Transverse colon (tissue), 4 donors: ENCODE measurements at regions not wholly inside any gene's neighbourhood (a gene's known extent, or its start where the extent isn't known, plus 50 kb on each side); places are given as distances from the start of the nearest gene placed in this dataset.

Source experiments
- DNase-seq: peaks from one replicate; pipeline ENCODE4 v3.0.0-alpha.2; 2019
- H3K27ac ChIP-seq, 4 donors: fragments of 200-600 bp; sonication (generic); 2 replicates each; pipeline ENCODE4 v1.5.1; 2016 to 2018; ENCODE audit warnings: inconsistent platforms in 4 of 4
- H3K27me3 ChIP-seq: fragments of 200-600 bp; sonication (generic); 2 replicates; pipeline ENCODE4 v1.5.1; 2017; ENCODE audit warnings: inconsistent platforms
- H3K36me3 ChIP-seq, 4 donors: fragments of 200-600 bp; sonication (generic); 2 replicates each; pipeline ENCODE4 v1.5.1; 2017 to 2019; ENCODE audit warnings: inconsistent platforms in 4 of 4
- H3K4me1 ChIP-seq, 4 donors: fragments of 200-600 bp; sonication (generic); 2 replicates each; pipeline ENCODE4 v1.5.1; 2017 to 2020; ENCODE audit warnings: inconsistent platforms in 4 of 4
- H3K4me3 ChIP-seq, 4 donors: fragments of 200-600 bp; sonication (generic); 1 replicate in 1 of 4; 2 replicates in 3 of 4; pipeline versions ENCODE4 v1.5.1 to v1.6.1; 2017 to 2019; ENCODE audit warnings: inconsistent platforms in 4 of 4
- H3K9me3 ChIP-seq, 2 donors: fragments of 200-600 bp; sonication (generic); 2 replicates each; pipeline ENCODE4 v1.5.1; 2017 to 2019; ENCODE audit warnings: inconsistent platforms in 2 of 2
- CTCF ChIP-seq, 5 experiments: fragments of 200-600 bp in 3 of 5; fragments of 450-650 bp in 2 of 5; sonication (generic) in 3 of 5; IDR thresholded peaks; 1 replicate in 2 of 5; 2 replicates in 3 of 5; pipeline ENCODE4 v1.5.1; 2016 to 2017; ENCODE audit warnings: antibody characterized with exemption in 5 of 5, inconsistent platforms in 3 of 5, mild to moderate bottlenecking in 2 of 5, moderate library complexity in 1 of 5
- EP300 ChIP-seq: sonication (generic); formaldehyde crosslinking; IDR thresholded peaks from one replicate; pipeline ENCODE4 v1.6.1; 2017; ENCODE audit warnings: antibody characterized with exemption, low read depth
- POLR2A ChIP-seq: fragments of 450-650 bp; IDR thresholded peaks from one replicate; pipeline ENCODE4 v1.6.1; 2016; ENCODE audit warnings: antibody characterized with exemption, mild to moderate bottlenecking, moderate library complexity
- POLR2AphosphoS5 ChIP-seq, 3 donors: sonication (generic); formaldehyde crosslinking; IDR thresholded peaks; one replicate each; pipeline ENCODE4 v1.6.1; 2016; ENCODE audit warnings: antibody characterized with exemption in 3 of 3
- WGBS, 2 donors: methylation state at CpG; one replicate each; pipeline ENCODE4 v1.1.5; 2018; ENCODE audit warnings: low coverage in 1 of 2; 5-methylcytosine and 5-hydroxymethylcytosine counted together
- in situ Hi-C, 4 donors: fragments of 200-750 bp; cut with MboI; loops; one replicate each; pipeline versions ENCODE4 v1.15.0 to v1.15.1; 2017; ENCODE audit warnings: low sequenced_read_pairs in 3 of 4, low pct_ligation_motif_present in 1 of 4, low pct_unique_long_range_greater_than_20kb in 1 of 4
- intact Hi-C: fragments of 100-400 bp; cut with DNase I; formaldehyde crosslinking; loops from one replicate; pipeline ENCODE4 v1.15.1; 2023; ENCODE audit warnings: low total_unique reads

GRCh38 chrY:3037471-3037870 lies 102.3 kb downstream of the ZFY start:
- Histone ChIP-seq H3K4me3 (no peak overlapping the region), H3K27ac (no peak overlapping the region), H3K27me3 (no peaks in the 10 kb centered on the region), H3K4me1 (no peaks in the 10 kb centered on the region), H3K9me3 (no peaks in the 10 kb centered on the region), H3K36me3 (no peaks in the 10 kb centered on the region)
- in situ Hi-C loops (no loop called here), intact Hi-C loops (no loop called here)
- TF ChIP-seq POLR2AphosphoS5 (IDR thresholded peaks at IDR 0.05) (no peak), POLR2A (no peak), EP300 (no peak), CTCF (IDR thresholded peaks at IDR 0.05) (no peak)
- no peak for DNase-seq

- intact Hi-C loops: no loop called here
- Histone ChIP-seq H3K9me3 (no peaks in the 10 kb centered on the region), H3K36me3 (no peaks in the 10 kb centered on the region), H3K4me1 (no peaks in the 10 kb centered on the region), H3K27ac (no peak overlapping the region), H3K27me3 (no peaks in the 10 kb centered on the region), H3K4me3 (no peak overlapping the region)
- in situ Hi-C loops: no loop called here
- no CpG with 5 or more reads among the region's 3 CpGs for WGBS, 2 donors
- DNase-seq: no peak
- TF ChIP-seq POLR2A: no peak
- TF ChIP-seq EP300: no peak
- no peak for TF ChIP-seq CTCF (IDR thresholded peaks at IDR 0.05)
- TF ChIP-seq POLR2AphosphoS5 (IDR thresholded peaks at IDR 0.05): no peak
Measured at GRCh38 chrY:3040415-3040814, 105.2 kb downstream of the ZFY start.

- Histone ChIP-seq H3K36me3 (no peaks in the 10 kb centered on the region), H3K4me3 (no peak overlapping the region), H3K9me3 (no peaks in the 10 kb centered on the region), H3K4me1 (no peaks in the 10 kb centered on the region), H3K27ac (no peak overlapping the region), H3K27me3 (no peaks in the 10 kb centered on the region)
- no peak for TF ChIP-seq CTCF (IDR thresholded peaks at IDR 0.05)
- no peak for TF ChIP-seq POLR2A
- no peak for TF ChIP-seq EP300
- no peak for TF ChIP-seq POLR2AphosphoS5 (IDR thresholded peaks at IDR 0.05)
- DNase-seq: no peak
- intact Hi-C loops: no loop called here
- in situ Hi-C loops: no loop called here
Measured at GRCh38 chrY:3041985-3042384, 106.8 kb downstream of the ZFY start.

- H3K27me3 ChIP-seq: no peaks in the 10 kb centered on the region
Measured at GRCh38 chrY:3042901-3043300, 107.7 kb downstream of the ZFY start.

More at GRCh38 chrY:3042901-3043300, 107.7 kb downstream of the ZFY start:
- WGBS, 2 donors: no CpG with 5 or more reads among the region's 5 CpGs
- intact Hi-C loops: no loop called here
- Histone ChIP-seq H3K4me1 (no peaks in the 10 kb centered on the region), H3K27ac (no peak overlapping the region), H3K4me3 (no peak overlapping the region), H3K9me3 (no peaks in the 10 kb centered on the region), H3K36me3 (no peaks in the 10 kb centered on the region)
- TF ChIP-seq POLR2A (no peak), CTCF (IDR thresholded peaks at IDR 0.05) (no peak), POLR2AphosphoS5 (IDR thresholded peaks at IDR 0.05) (no peak)
- DNase-seq: no peak
- in situ Hi-C loops: no loop called here
